IMR-90 (cell line): ENCODE measurements at regions not wholly inside any gene's neighbourhood (a gene's known extent, or its start where the extent isn't known, plus 50 kb on each side); places are given as distances from the start of the nearest gene placed in this dataset.

Experiments
- ATAC-seq: fragments of 200-7000 bp; cut with Tn5 transposase; 2 replicates; pipeline ENCODE4 v1.9.1; 2020; ENCODE audit warnings: low read depth, mild to moderate bottlenecking, moderate library complexity
- BruUV-seq: library from RNA; stranded (reverse); fragments of 400-500 nt; replicated peaks from 2 replicates; lab custom pipeline; 2021; lab: Mats Ljungman, UMichigan
- CTCF ChIA-PET: fragments of 300-600 bp; formaldehyde crosslinking; extraction: SDS; loops from one replicate; lab custom pipeline; 2021; ENCODE audit warnings: antibody characterized with exemption; lab: Yijun Ruan, JAX
- POLR2A ChIA-PET: fragments of 300-600 bp; sonication (Branson Sonifier 250); formaldehyde crosslinking; loops from one replicate; lab custom pipeline; 2022; ENCODE audit warnings: antibody characterized with exemption; ENCODE audit not compliant: unreplicated experiment; lab: Charles Lee
- DNase-seq: peaks from one replicate; pipeline ENCODE4 v3.0.0; 2013
- H2AFZ ChIP-seq: replicated peaks from 2 replicates; pipeline ENCODE3; 2013; ENCODE audit warnings: low read length, mild to moderate bottlenecking; ENCODE audit not compliant: poor library complexity
- H2AK5ac ChIP-seq: 2 replicates; pipeline ENCODE4 v1.6.1; 2013; ENCODE audit warnings: low read depth, low read length, inconsistent platforms
- H2AK9ac ChIP-seq: replicated peaks from 2 replicates; pipeline ENCODE3; 2013; ENCODE audit warnings: mild to moderate bottlenecking, low read depth, low read length, moderate library complexity; ENCODE audit not compliant: poor library complexity
- H2BK120ac ChIP-seq: 2 replicates; pipeline ENCODE4 v1.6.1; 2013; ENCODE audit warnings: low read depth, low read length, inconsistent platforms
- H2BK15ac ChIP-seq: 3 replicates; pipeline ENCODE4 v1.6.1; 2013; ENCODE audit warnings: low read depth, low read length, inconsistent platforms
- H2BK20ac ChIP-seq: 2 replicates; pipeline ENCODE4 v1.6.1; 2013; ENCODE audit warnings: low read depth, mild to moderate bottlenecking, inconsistent platforms, low read length, moderate library complexity
- H2BK5ac ChIP-seq: 2 replicates; pipeline ENCODE4 v1.6.1; 2013; ENCODE audit warnings: mild to moderate bottlenecking, low read depth, low read length, inconsistent platforms; ENCODE audit not compliant: poor library complexity, severe bottlenecking
- H3K14ac ChIP-seq: replicated peaks from 2 replicates; pipeline ENCODE4 v1.6.1; 2013; ENCODE audit warnings: low read depth, low read length, inconsistent platforms
- H3K18ac ChIP-seq: 2 replicates; pipeline ENCODE4 v1.6.1; 2013; ENCODE audit warnings: low read depth, low read length, control low read depth
- H3K23ac ChIP-seq: 2 replicates; pipeline ENCODE4 v1.6.1; 2013; ENCODE audit warnings: low read depth, low read length, inconsistent platforms
- H3K27ac ChIP-seq: 2 replicates; pipeline ENCODE4 v1.5.1; 2013; ENCODE audit warnings: mild to moderate bottlenecking, control low read depth, low read length; ENCODE audit not compliant: insufficient read depth
- H3K27me3 ChIP-seq: 2 replicates; pipeline ENCODE4 v1.6.1; 2013; ENCODE audit warnings: low read length; ENCODE audit not compliant: control insufficient read depth, insufficient read depth
- H3K36me3 ChIP-seq: 2 replicates; pipeline ENCODE4 v1.6.1; 2013; ENCODE audit warnings: low read length, mixed read lengths; ENCODE audit not compliant: control insufficient read depth, insufficient read depth
- H3K4ac ChIP-seq: 2 replicates; pipeline ENCODE4 v1.6.1; 2013; ENCODE audit warnings: low read depth, low read length, inconsistent platforms
- H3K4me1 ChIP-seq: 2 replicates; pipeline ENCODE4 v1.6.1; 2013; ENCODE audit warnings: low read length, mixed read lengths; ENCODE audit not compliant: control insufficient read depth, insufficient read depth
- H3K4me2 ChIP-seq: 2 replicates; pipeline ENCODE4 v1.6.1; 2013; ENCODE audit warnings: low read depth, mild to moderate bottlenecking, control low read depth, low read length, moderate library complexity
- H3K4me3 ChIP-seq: 2 replicates; pipeline ENCODE4 v1.5.1; 2013; ENCODE audit warnings: low read depth, mild to moderate bottlenecking, control low read depth, low read length, moderate library complexity; ENCODE audit not compliant: insufficient read depth
- H3K56ac ChIP-seq: 2 replicates; pipeline ENCODE4 v1.6.1; 2013; ENCODE audit warnings: low read length, inconsistent platforms; ENCODE audit not compliant: insufficient read depth; ENCODE audit errors: extremely low read depth
- H3K79me1 ChIP-seq, 2 experiments: 2 replicates each; pipeline ENCODE4 v1.6.1; 2013; ENCODE audit warnings: low read length in 2 of 2, inconsistent platforms in 1 of 2, low read depth in 1 of 2
- H3K9ac ChIP-seq: 2 replicates; pipeline ENCODE4 v1.6.1; 2013; ENCODE audit warnings: low read depth, low read length, control low read depth
- H3K9me1 ChIP-seq: 2 replicates; pipeline ENCODE4 v1.6.1; 2013; ENCODE audit warnings: low read length, inconsistent platforms; ENCODE audit not compliant: insufficient read depth
- H3K9me3 ChIP-seq: 2 replicates; pipeline ENCODE4 v1.6.1; 2013; ENCODE audit warnings: low read length; ENCODE audit not compliant: control insufficient read depth, insufficient read depth
- H4K20me1 ChIP-seq: 2 replicates; pipeline ENCODE4 v1.6.1; 2013; ENCODE audit warnings: low read length, inconsistent platforms; ENCODE audit not compliant: insufficient read depth
- H4K5ac ChIP-seq: 2 replicates; pipeline ENCODE4 v1.6.1; 2013; ENCODE audit warnings: mild to moderate bottlenecking, low read depth, low read length, control low read depth
- H4K8ac ChIP-seq, 2 experiments: 2 replicates each; pipeline ENCODE4 v1.6.1; 2013; ENCODE audit warnings: low read depth in 2 of 2, low read length in 2 of 2, control low read depth in 1 of 2, inconsistent platforms in 1 of 2
- H4K91ac ChIP-seq: 2 replicates; pipeline ENCODE4 v1.6.1; 2013; ENCODE audit warnings: low read depth, low read length, inconsistent platforms; ENCODE audit not compliant: insufficient read depth
- CTCF ChIP-seq: conservative IDR thresholded peaks from 2 replicates; pipeline ENCODE4 v1.5.1; 2012; ENCODE audit warnings: mild to moderate bottlenecking, low read depth, low read length, improper control_type of control experiment
- MAFK ChIP-seq: IDR thresholded peaks from 2 replicates; pipeline ENCODE4 v1.6.1; 2012; ENCODE audit warnings: low read depth, low read length, improper control_type of control experiment
- MAZ ChIP-seq: IDR thresholded peaks from 2 replicates; pipeline ENCODE4 v1.6.1; 2012; ENCODE audit warnings: low read depth, mild to moderate bottlenecking, low read length, improper control_type of control experiment, moderate library complexity, borderline replicate concordance
- MXI1 ChIP-seq: IDR thresholded peaks from 2 replicates; pipeline ENCODE4 v1.6.1; 2012; ENCODE audit warnings: low read depth, mild to moderate bottlenecking, low read length, moderate library complexity, borderline replicate concordance
- POLR2A ChIP-seq: IDR thresholded peaks from 2 replicates; pipeline ENCODE4 v1.6.1; 2012; ENCODE audit warnings: mild to moderate bottlenecking, low read depth, low read length
- RCOR1 ChIP-seq: IDR thresholded peaks from 2 replicates; pipeline ENCODE4 v1.6.1; 2012; ENCODE audit warnings: mild to moderate bottlenecking, low read length, improper control_type of control experiment; ENCODE audit not compliant: insufficient replicate concordance
- RFX5 ChIP-seq: IDR thresholded peaks from 2 replicates; pipeline ENCODE4 v1.8.0; 2012; ENCODE audit warnings: low read depth, mild to moderate bottlenecking, low read length, moderate library complexity
- SMC3 ChIP-seq: fragments of 150-350 bp; IDR thresholded peaks from 2 replicates; pipeline ENCODE4 v1.6.1; 2016; ENCODE audit warnings: low read depth, mild to moderate bottlenecking, antibody characterized with exemption, low read length, moderate library complexity
- USF2 ChIP-seq: fragments of 150-350 bp; IDR thresholded peaks from 2 replicates; pipeline ENCODE4 v1.6.1; 2017; ENCODE audit warnings: mild to moderate bottlenecking, antibody characterized with exemption, low read length, low read depth
- dilution Hi-C: fragments of 300-500 bp; cut with HindIII; formaldehyde crosslinking; loops from one replicate; pipeline ENCODE4 v1.14.3; 2018; ENCODE audit warnings: low sequenced_read_pairs; ENCODE audit not compliant: unreplicated experiment
- in situ Hi-C: fragments of 300-500 bp; cut with MboI; formaldehyde crosslinking; loops from 3 replicates; pipeline ENCODE4 v1.14.3; 2019; ENCODE audit warnings: low sequenced_read_pairs, inconsistent platforms, mixed read lengths
- intact Hi-C: fragments of 100-400 bp; cut with micrococcal nuclease; formaldehyde crosslinking; loops from 2 replicates; pipeline ENCODE4 v1.10.0; 2022

GRCh38 chr2:36140391-36140790 is 215.2 kb upstream of the CRIM1 start:
- no peak overlapping the region for H2BK15ac ChIP-seq
- H3K36me3 ChIP-seq: no peaks in the 10 kb centered on the region
- BruUV-seq: no TSS peak
- no peak overlapping the region for H2BK5ac ChIP-seq
- no peak overlapping the region for H2BK20ac ChIP-seq
- H3K4ac ChIP-seq: no peak overlapping the region
- DNase-seq (no peak), ATAC-seq (no peak)
- no peak overlapping the region for H3K14ac ChIP-seq
- dilution Hi-C loops: no loop called here
- in situ Hi-C loops: no loop called here
- ChIA-PET POLR2A (no interaction called here), CTCF (no interaction called here)
- H2AK9ac ChIP-seq: no peak overlapping the region
- H3K9me3 ChIP-seq: no peaks in the 10 kb centered on the region
- no peak for TF ChIP-seq POLR2A
- no peak for TF ChIP-seq MXI1
- no peak for TF ChIP-seq MAFK
- no peak for TF ChIP-seq SMC3
- TF ChIP-seq MAZ: no peak
- TF ChIP-seq RFX5: no peak
- no peak for TF ChIP-seq CTCF
- TF ChIP-seq RCOR1: no peak
- TF ChIP-seq USF2: no peak
- no peak overlapping the region for H4K8ac ChIP-seq
- H4K91ac ChIP-seq: no peak overlapping the region
- no peaks in the 10 kb centered on the region for H3K4me1 ChIP-seq
- no peak overlapping the region for H2BK120ac ChIP-seq
- no peaks in the 10 kb centered on the region for H4K20me1 ChIP-seq
- H3K56ac ChIP-seq: no peak overlapping the region
- intact Hi-C loops: no loop called here
- H3K23ac ChIP-seq: no peak overlapping the region
- H4K5ac ChIP-seq: no peak overlapping the region
- H2AFZ ChIP-seq: no peak overlapping the region
- H3K79me1 ChIP-seq: no peaks in the 10 kb centered on the region
- no peaks in the 10 kb centered on the region for H3K9me1 ChIP-seq
- no peak overlapping the region for H3K4me2 ChIP-seq
- no peaks in the 10 kb centered on the region for H3K27me3 ChIP-seq
- no peak overlapping the region for H3K18ac ChIP-seq
- no peak overlapping the region for H3K4me3 ChIP-seq
- H3K9ac ChIP-seq: no peak overlapping the region
- no peak overlapping the region for H3K27ac ChIP-seq
- H2AK5ac ChIP-seq: no peak overlapping the region
